ENCODE measurements at regions not wholly inside any gene's neighbourhood (a gene's known extent, or its start where the extent isn't known, plus 50 kb on each side); places are given as distances from the start of the nearest gene placed in this dataset.

DNA sequence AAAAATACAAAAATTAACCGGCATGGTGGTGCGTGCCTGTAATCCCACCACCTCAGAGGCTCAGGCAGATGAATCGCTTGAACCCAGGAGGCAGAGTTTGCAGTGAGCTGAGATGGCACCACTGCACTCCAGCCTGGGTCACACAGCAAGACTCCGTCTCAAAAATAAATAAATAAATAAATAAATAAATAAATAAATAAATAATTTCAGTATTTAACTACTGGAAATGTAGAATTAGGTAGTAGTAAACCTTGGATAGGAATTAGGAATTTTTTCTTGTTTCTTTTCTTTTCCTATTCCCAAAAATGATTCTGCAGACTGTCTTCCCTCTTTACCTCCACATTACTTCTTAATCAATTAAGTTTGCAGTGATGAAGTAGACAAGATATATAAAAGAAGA is 103.2 kb downstream of the PLK2 start:
- Histone ChIP-seq H3K79me2 (ENCODE audit: insufficient read depth) (no peaks in the 10 kb centered on the region), H4K20me1 (ENCODE audit: insufficient read depth) (no peaks in the 10 kb centered on the region), H3K9me3 (no peaks in the 10 kb centered on the region), H3F3A (replicated peaks; ENCODE audit: insufficient read depth) (no peaks in the 10 kb centered on the region), H3K4me1 (ENCODE audit: control insufficient read depth in 1 of 2, insufficient read depth in 2 of 2, low read depth in 1 of 2, low read length in 1 of 2) (no peaks in the 10 kb centered on the region), H2AFZ (ENCODE audit: low read depth) (no peak overlapping the region), H3K27ac (ENCODE audit: low read depth in 2 of 2, low read length in 1 of 2) (no peak overlapping the region), H3K4me3 (ENCODE audit: low read depth in 2 of 2, low read length in 1 of 2) (no peak overlapping the region), H3K9ac (no peak overlapping the region), H3K36me3 (replicated peaks in 1 of 2; ENCODE audit: control insufficient read depth in 1 of 2, insufficient read depth in 2 of 2, low read length in 1 of 2) (no peaks in the 10 kb centered on the region), H3K9me2 (no peaks in the 10 kb centered on the region), H3K27me3 (ENCODE audit: insufficient read depth) (no peaks in the 10 kb centered on the region), H3K4me2 (no peak overlapping the region)
- 90% methylated on average over 4 of the region's 4 CpGs for WGBS (ENCODE audit: low lambda C conversion rate)
- TF ChIP-seq NFIC (IDR thresholded peaks at IDR 0.05; ENCODE audit: borderline replicate concordance) (no peak), JUND (IDR thresholded peaks at IDR 0.05) (no peak), MAX (IDR thresholded peaks at IDR 0.05; ENCODE audit: low read depth) (no peak), MXI1 (IDR thresholded peaks at IDR 0.05; ENCODE audit: low read depth, low read length) (no peak)
- ChIA-PET POLR2A (no interaction called here), CTCF (no interaction called here)
- DNase-seq, result no peak

DNA sequence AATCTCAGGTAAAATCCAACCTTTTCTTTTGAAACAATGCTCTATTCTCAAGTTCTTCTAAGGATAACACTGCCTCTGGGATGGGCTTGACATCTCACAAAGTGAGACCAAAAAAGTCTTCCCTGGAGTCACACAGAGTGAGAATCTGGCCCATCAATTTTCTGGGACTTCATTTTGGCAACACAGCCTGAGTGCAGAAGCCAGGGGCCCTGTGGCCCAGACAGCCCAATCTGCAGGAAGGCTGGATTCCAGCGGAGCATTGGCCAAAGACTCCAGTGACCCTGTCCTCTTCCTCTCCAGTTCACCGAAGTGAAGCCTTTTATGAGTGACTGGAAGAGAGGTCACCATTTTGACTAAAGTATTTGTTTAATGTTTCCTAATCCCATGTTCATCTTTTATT is 105.1 kb downstream of the PLK2 start:
- no peak overlapping the region for H3K4me3 ChIP-seq (ENCODE audit: low read depth in 2 of 2, low read length in 1 of 2)
- H3K36me3 ChIP-seq (replicated peaks in 1 of 2; ENCODE audit: control insufficient read depth in 1 of 2, insufficient read depth in 2 of 2, low read length in 1 of 2), result no peaks in the 10 kb centered on the region
- no peaks in the 10 kb centered on the region for H3K9me2 ChIP-seq
- ChIA-PET POLR2A (no interaction called here), CTCF (no interaction called here)
- no peak for TF ChIP-seq RCOR1 (IDR thresholded peaks at IDR 0.05; ENCODE audit: low read length)
- TF ChIP-seq MAX (IDR thresholded peaks at IDR 0.05; ENCODE audit: low read depth), result no peak
- H3K27ac ChIP-seq (ENCODE audit: low read depth in 2 of 2, low read length in 1 of 2), result no peak overlapping the region
- no peak for DNase-seq
- H2AFZ ChIP-seq (ENCODE audit: low read depth), result no peak overlapping the region
- H3K4me2 ChIP-seq, result no peak overlapping the region
- H3F3A ChIP-seq (replicated peaks; ENCODE audit: insufficient read depth), result no peaks in the 10 kb centered on the region
- no peaks in the 10 kb centered on the region for H3K4me1 ChIP-seq (ENCODE audit: control insufficient read depth in 1 of 2, insufficient read depth in 2 of 2, low read depth in 1 of 2, low read length in 1 of 2)
- no peaks in the 10 kb centered on the region for H3K27me3 ChIP-seq (ENCODE audit: insufficient read depth)
- WGBS (ENCODE audit: low lambda C conversion rate), result 100% methylated on average over 2 of the region's 2 CpGs
- no peaks in the 10 kb centered on the region for H4K20me1 ChIP-seq (ENCODE audit: insufficient read depth)
- H3K9me3 ChIP-seq, result no peaks in the 10 kb centered on the region
- no peaks in the 10 kb centered on the region for H3K79me2 ChIP-seq (ENCODE audit: insufficient read depth)
- H3K9ac ChIP-seq, result no peak overlapping the region

DNA sequence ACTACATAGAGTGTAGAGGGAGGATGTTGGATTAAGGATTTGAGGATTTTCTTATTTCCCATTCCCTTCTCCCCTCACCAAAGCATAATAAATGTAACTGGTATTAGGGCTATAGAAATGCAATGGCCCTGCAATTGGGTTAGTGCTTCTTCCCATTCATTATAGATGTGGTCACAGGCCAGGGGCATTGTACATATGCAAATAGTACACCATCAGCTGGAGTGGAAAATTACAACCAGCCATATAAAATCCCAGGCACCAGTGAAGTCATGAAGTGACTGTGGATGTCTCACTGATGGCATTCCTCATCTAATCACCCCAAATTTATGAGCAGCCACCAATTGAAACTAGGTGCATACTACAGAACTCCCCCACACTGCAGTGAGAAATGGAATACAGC is 105.9 kb downstream of the PLK2 start:
- no peaks in the 10 kb centered on the region for H3K4me1 ChIP-seq (ENCODE audit: control insufficient read depth in 1 of 2, insufficient read depth in 2 of 2, low read depth in 1 of 2, low read length in 1 of 2)
- no peaks in the 10 kb centered on the region for H3K79me2 ChIP-seq (ENCODE audit: insufficient read depth)
- H3K36me3 ChIP-seq (replicated peaks in 1 of 2; ENCODE audit: control insufficient read depth in 1 of 2, insufficient read depth in 2 of 2, low read length in 1 of 2), result no peaks in the 10 kb centered on the region
- no peak overlapping the region for H2AFZ ChIP-seq (ENCODE audit: low read depth)
- no peaks in the 10 kb centered on the region for H3K9me3 ChIP-seq
- no peaks in the 10 kb centered on the region for H3K9me2 ChIP-seq
- no peak overlapping the region for H3K4me3 ChIP-seq (ENCODE audit: low read depth in 2 of 2, low read length in 1 of 2)
- ChIA-PET CTCF (no interaction called here), POLR2A (no interaction called here)
- no peak overlapping the region for H3K4me2 ChIP-seq
- no peaks in the 10 kb centered on the region for H4K20me1 ChIP-seq (ENCODE audit: insufficient read depth)
- H3K27ac ChIP-seq (ENCODE audit: low read depth in 2 of 2, low read length in 1 of 2), result no peak overlapping the region
- DNase-seq, result no peak
- H3F3A ChIP-seq (replicated peaks; ENCODE audit: insufficient read depth), result no peaks in the 10 kb centered on the region
- H3K27me3 ChIP-seq (ENCODE audit: insufficient read depth), result no peaks in the 10 kb centered on the region
- no peak overlapping the region for H3K9ac ChIP-seq
- no peak for TF ChIP-seq RAD21 (IDR thresholded peaks at IDR 0.05; ENCODE audit: low read length)
- no peak for TF ChIP-seq IRF3 (IDR thresholded peaks at IDR 0.05; ENCODE audit: low read depth, low read length)
- TF ChIP-seq ZBTB33 (IDR thresholded peaks at IDR 0.05; ENCODE audit: borderline replicate concordance, low read depth), result no peak
- TF ChIP-seq FOXM1 (IDR thresholded peaks at IDR 0.05; ENCODE audit: low read depth), result no peak
- no peak for TF ChIP-seq USF1 (IDR thresholded peaks at IDR 0.05; ENCODE audit: borderline replicate concordance, low read depth)
- no peak for TF ChIP-seq TEAD4 (IDR thresholded peaks at IDR 0.05; ENCODE audit: borderline replicate concordance, insufficient read depth)
- no peak for TF ChIP-seq NRF1 (IDR thresholded peaks at IDR 0.05; ENCODE audit: low read depth, low read length)
- no peak for TF ChIP-seq NFIC (IDR thresholded peaks at IDR 0.05; ENCODE audit: borderline replicate concordance)
- TF ChIP-seq, protein P1, sequence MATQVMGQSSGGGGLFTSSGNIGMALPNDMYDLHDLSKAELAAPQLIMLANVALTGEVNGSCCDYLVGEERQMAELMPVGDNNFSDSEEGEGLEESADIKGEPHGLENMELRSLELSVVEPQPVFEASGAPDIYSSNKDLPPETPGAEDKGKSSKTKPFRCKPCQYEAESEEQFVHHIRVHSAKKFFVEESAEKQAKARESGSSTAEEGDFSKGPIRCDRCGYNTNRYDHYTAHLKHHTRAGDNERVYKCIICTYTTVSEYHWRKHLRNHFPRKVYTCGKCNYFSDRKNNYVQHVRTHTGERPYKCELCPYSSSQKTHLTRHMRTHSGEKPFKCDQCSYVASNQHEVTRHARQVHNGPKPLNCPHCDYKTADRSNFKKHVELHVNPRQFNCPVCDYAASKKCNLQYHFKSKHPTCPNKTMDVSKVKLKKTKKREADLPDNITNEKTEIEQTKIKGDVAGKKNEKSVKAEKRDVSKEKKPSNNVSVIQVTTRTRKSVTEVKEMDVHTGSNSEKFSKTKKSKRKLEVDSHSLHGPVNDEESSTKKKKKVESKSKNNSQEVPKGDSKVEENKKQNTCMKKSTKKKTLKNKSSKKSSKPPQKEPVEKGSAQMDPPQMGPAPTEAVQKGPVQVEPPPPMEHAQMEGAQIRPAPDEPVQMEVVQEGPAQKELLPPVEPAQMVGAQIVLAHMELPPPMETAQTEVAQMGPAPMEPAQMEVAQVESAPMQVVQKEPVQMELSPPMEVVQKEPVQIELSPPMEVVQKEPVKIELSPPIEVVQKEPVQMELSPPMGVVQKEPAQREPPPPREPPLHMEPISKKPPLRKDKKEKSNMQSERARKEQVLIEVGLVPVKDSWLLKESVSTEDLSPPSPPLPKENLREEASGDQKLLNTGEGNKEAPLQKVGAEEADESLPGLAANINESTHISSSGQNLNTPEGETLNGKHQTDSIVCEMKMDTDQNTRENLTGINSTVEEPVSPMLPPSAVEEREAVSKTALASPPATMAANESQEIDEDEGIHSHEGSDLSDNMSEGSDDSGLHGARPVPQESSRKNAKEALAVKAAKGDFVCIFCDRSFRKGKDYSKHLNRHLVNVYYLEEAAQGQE (IDR thresholded peaks at IDR 0.05; ENCODE audit: low read depth, low read length), result no peak
- TF ChIP-seq GABPA (IDR thresholded peaks at IDR 0.05; ENCODE audit: low read depth), result no peak
- TF ChIP-seq SIN3A (IDR thresholded peaks at IDR 0.05; ENCODE audit: borderline replicate concordance, low read depth, low read length), result no peak
- TF ChIP-seq POLR2AphosphoS5 (IDR thresholded peaks at IDR 0.05; ENCODE audit: low read depth, low read length), result no peak
